H1 (cell line): ENCODE measurements at regions not wholly inside any gene's neighbourhood (a gene's known extent, or its start where the extent isn't known, plus 50 kb on each side); places are given as distances from the start of the nearest gene placed in this dataset.

Source experiments
- CTCF ChIA-PET: fragments of 300-600 bp; sonication (Branson Sonifier 250); formaldehyde crosslinking; loops from one replicate; lab custom pipeline; 2021; ENCODE audit not compliant: partially characterized antibody; lab: Charles Lee
- POLR2A ChIA-PET: fragments of 300-600 bp; sonication (Branson Sonifier 250); formaldehyde crosslinking; loops from one replicate; lab custom pipeline; 2021; ENCODE audit warnings: inconsistent platforms; ENCODE audit not compliant: partially characterized antibody; lab: Charles Lee
- DNase-seq, 2 experiments: peaks; one replicate each; pipeline versions ENCODE4 v3.0.0 to v3.0.0-alpha.2; 2010 to 2022; ENCODE audit warnings: low spot score in 2 of 2, low read depth in 1 of 2, mixed read lengths in 1 of 2
- FAIRE-seq: peaks from 2 replicates; lab custom pipeline; 2011; peaks lifted over from hg19 to GRCh38; lab: Jason Lieb, UNC
- H2AFZ ChIP-seq: 2 replicates; pipeline ENCODE4 v1.8.1; 2012; ENCODE audit warnings: low read length, inconsistent platforms
- H2AK5ac ChIP-seq: 2 replicates; pipeline ENCODE4 v1.6.1; 2013; ENCODE audit warnings: low read depth, low read length
- H2BK120ac ChIP-seq: replicated peaks from 2 replicates; pipeline ENCODE3; 2013; ENCODE audit warnings: low read depth, low read length, inconsistent platforms
- H2BK12ac ChIP-seq: 2 replicates; pipeline ENCODE4 v1.6.1; 2013; ENCODE audit warnings: low read depth, low read length
- H2BK15ac ChIP-seq: 2 replicates; pipeline ENCODE4 v1.6.1; 2013; ENCODE audit warnings: low read length
- H2BK20ac ChIP-seq: 2 replicates; pipeline ENCODE4 v1.6.1; 2013; ENCODE audit warnings: low read length
- H2BK5ac ChIP-seq: 2 replicates; pipeline ENCODE4 v1.6.1; 2013; ENCODE audit warnings: low read depth, low read length
- H3K14ac ChIP-seq: 2 replicates; pipeline ENCODE4 v1.6.1; 2013; ENCODE audit warnings: inconsistent platforms; ENCODE audit not compliant: insufficient read length
- H3K18ac ChIP-seq: 2 replicates; pipeline ENCODE4 v1.6.1; 2013; ENCODE audit warnings: low read length; ENCODE audit errors: extremely low read depth
- H3K23ac ChIP-seq: 2 replicates; pipeline ENCODE4 v1.6.1; 2013; ENCODE audit warnings: inconsistent platforms; ENCODE audit not compliant: insufficient read length
- H3K23me2 ChIP-seq: 2 replicates; pipeline ENCODE4 v1.6.1; 2013; ENCODE audit warnings: low read depth, low read length
- H3K27ac ChIP-seq: 2 replicates; pipeline ENCODE4 v1.6.1; 2011; ENCODE audit warnings: low read depth, low read length, inconsistent platforms
- H3K27me3 ChIP-seq, 4 experiments: replicated peaks in 1 of 4; 1 replicate in 1 of 4; 2 replicates in 3 of 4; pipeline versions ENCODE4 v1.6.1 to v1.8.1; 2011 to 2013; ENCODE audit warnings: low read length in 3 of 4, mild to moderate bottlenecking in 3 of 4, inconsistent platforms in 2 of 4, mixed read lengths in 2 of 4, moderate library complexity in 1 of 4; ENCODE audit not compliant: control insufficient read depth in 3 of 4, insufficient read depth in 3 of 4; ENCODE audit errors: extremely low read depth in 1 of 4
- H3K36me3 ChIP-seq, 4 experiments: 2 replicates each; pipeline versions ENCODE4 v1.6.1 to v1.8.1; 2011 to 2013; ENCODE audit warnings: mild to moderate bottlenecking in 4 of 4, low read length in 3 of 4, moderate library complexity in 2 of 4, control low read depth in 1 of 4, inconsistent platforms in 1 of 4; ENCODE audit not compliant: insufficient read depth in 4 of 4, control insufficient read depth in 2 of 4
- H3K4ac ChIP-seq: replicated peaks from 2 replicates; pipeline ENCODE3; 2013; ENCODE audit warnings: low read length, low read depth, mixed read lengths, inconsistent platforms; ENCODE audit not compliant: insufficient read length
- H3K4me1 ChIP-seq, 4 experiments: replicated peaks in 1 of 4; 1 replicate in 1 of 4; 2 replicates in 3 of 4; pipeline versions ENCODE4 v1.6.1 to v1.8.1; 2011 to 2013; ENCODE audit warnings: low read length in 3 of 4, inconsistent platforms in 2 of 4, mixed read lengths in 1 of 4; ENCODE audit not compliant: insufficient read depth in 4 of 4, control insufficient read depth in 3 of 4
- H3K4me2 ChIP-seq, 2 experiments: 2 replicates each; pipeline versions ENCODE4 v1.6.1 to v1.8.1; 2011 to 2013; ENCODE audit warnings: low read depth in 2 of 2, low read length in 2 of 2, control low read depth in 1 of 2, inconsistent platforms in 1 of 2, mild to moderate bottlenecking in 1 of 2; ENCODE audit not compliant: insufficient read depth in 1 of 2
- H3K4me3 ChIP-seq, 4 experiments: fragments of 200-600, 300-600 bp in 1 of 4; sonication (generic), shearing (Covaris generic), sonication (Bioruptor Twin) in 1 of 4; 2 replicates each; pipeline versions ENCODE4 v1.5.1 to v1.8.1; 2011 to 2016; ENCODE audit warnings: low read length in 4 of 4, low read depth in 3 of 4, control low read depth in 2 of 4, inconsistent platforms in 2 of 4, mild to moderate bottlenecking in 2 of 4, mixed read lengths in 1 of 4, moderate library complexity in 1 of 4; ENCODE audit not compliant: insufficient read depth in 2 of 4; ENCODE audit errors: extremely low read depth in 1 of 4
- H3K56ac ChIP-seq: replicated peaks from 2 replicates; pipeline ENCODE3; 2013; ENCODE audit warnings: low read depth, mild to moderate bottlenecking, mixed read lengths, low read length, inconsistent platforms; ENCODE audit not compliant: insufficient read length
- H3K79me1 ChIP-seq: 2 replicates; pipeline ENCODE4 v1.6.1; 2013; ENCODE audit warnings: low read depth, low read length, control low read depth
- H3K79me2 ChIP-seq, 2 experiments: 2 replicates each; pipeline versions ENCODE4 v1.6.1 to v1.8.1; 2012 to 2013; ENCODE audit warnings: low read length in 2 of 2, mild to moderate bottlenecking in 2 of 2, inconsistent platforms in 1 of 2; ENCODE audit not compliant: insufficient read depth in 2 of 2, control insufficient read depth in 1 of 2
- H3K9ac ChIP-seq, 4 experiments: replicated peaks in 1 of 4; 1 replicate in 1 of 4; 2 replicates in 3 of 4; pipeline versions ENCODE4 v1.6.1 to v1.8.1; 2011 to 2013; ENCODE audit warnings: low read depth in 3 of 4, low read length in 3 of 4, control low read depth in 2 of 4, mild to moderate bottlenecking in 2 of 4, moderate library complexity in 2 of 4, inconsistent platforms in 1 of 4; ENCODE audit errors: extremely low read depth in 1 of 4
- H3K9me3 ChIP-seq, 2 experiments: 2 replicates each; pipeline versions ENCODE4 v1.6.1 to v1.8.1; 2012 to 2013; ENCODE audit warnings: mild to moderate bottlenecking in 2 of 2, moderate library complexity in 2 of 2, control low read depth in 1 of 2, inconsistent platforms in 1 of 2, low read depth in 1 of 2, low read length in 1 of 2, mixed read lengths in 1 of 2; ENCODE audit not compliant: insufficient read depth in 2 of 2
- H4K20me1 ChIP-seq, 2 experiments: replicated peaks in 1 of 2; 2 replicates each; pipeline versions ENCODE3 to v1.8.1; 2011 to 2013; ENCODE audit warnings: inconsistent platforms in 2 of 2, low read length in 2 of 2, mild to moderate bottlenecking in 1 of 2; ENCODE audit not compliant: insufficient read depth in 2 of 2, control insufficient read depth in 1 of 2
- H4K5ac ChIP-seq: 2 replicates; pipeline ENCODE4 v1.6.1; 2013; ENCODE audit warnings: low read length, low read depth, mixed read lengths, inconsistent platforms; ENCODE audit not compliant: insufficient read length
- H4K8ac ChIP-seq: 2 replicates; pipeline ENCODE4 v1.8.0; 2013; ENCODE audit warnings: mild to moderate bottlenecking, moderate library complexity, low read length, inconsistent platforms; ENCODE audit not compliant: insufficient read depth; ENCODE audit errors: extremely low read depth
- H4K91ac ChIP-seq: replicated peaks from 2 replicates; pipeline ENCODE3; 2013; ENCODE audit warnings: low read length, mixed read lengths, inconsistent platforms; ENCODE audit not compliant: insufficient read length
- ASH2L ChIP-seq: fragments of 200-600, 300-600 bp; sonication (generic); IDR thresholded peaks from one replicate; pipeline ENCODE4 v1.7.1; 2017; ENCODE audit warnings: low read length
- BCL11A ChIP-seq, 2 experiments: IDR thresholded peaks; one replicate each; pipeline ENCODE4 v1.6.1; 2011; ENCODE audit warnings: low read depth in 2 of 2, low read length in 2 of 2, mild to moderate bottlenecking in 2 of 2
- BRCA1 ChIP-seq: IDR thresholded peaks from 2 replicates; pipeline ENCODE4 v1.6.1; 2012; ENCODE audit warnings: low read depth, low read length, improper control_type of control experiment
- CEBPB ChIP-seq: IDR thresholded peaks from 2 replicates; pipeline ENCODE4 v1.6.1; 2012; ENCODE audit warnings: low read depth, low read length
- CHD2 ChIP-seq: IDR thresholded peaks from 2 replicates; pipeline ENCODE4 v1.6.1; 2012; ENCODE audit warnings: low read length, improper control_type of control experiment
- HDAC2 ChIP-seq, 2 experiments: fragments of 300-600 bp in 1 of 2; sonication (generic) in 1 of 2; IDR thresholded peaks; 2 replicates each; pipeline ENCODE4 v1.6.1; 2011 to 2012; ENCODE audit warnings: low read depth in 2 of 2, low read length in 2 of 2, mild to moderate bottlenecking in 2 of 2, moderate library complexity in 2 of 2, borderline replicate concordance in 1 of 2, inconsistent platforms in 1 of 2
- JUN ChIP-seq: IDR thresholded peaks from 2 replicates; pipeline ENCODE4 v1.6.1; 2011; ENCODE audit warnings: low read depth, mild to moderate bottlenecking, improper control_type of control experiment, low read length
- RAD21 ChIP-seq, 2 experiments: IDR thresholded peaks in 1 of 2; conservative IDR thresholded peaks in 1 of 2; 2 replicates each; pipeline ENCODE4 v1.6.1; 2011; ENCODE audit warnings: low read depth in 2 of 2, low read length in 2 of 2, improper control_type of control experiment in 1 of 2, inconsistent platforms in 1 of 2, mild to moderate bottlenecking in 1 of 2, moderate library complexity in 1 of 2
- SP4 ChIP-seq: IDR thresholded peaks from 2 replicates; pipeline ENCODE4 v1.6.1; 2012; ENCODE audit warnings: low read length, inconsistent platforms
- SUZ12 ChIP-seq: fragments of 200-600 bp; sonication (generic); IDR thresholded peaks from 2 replicates; pipeline ENCODE4 v1.6.1; 2012; ENCODE audit warnings: mild to moderate bottlenecking, inconsistent platforms, low read length, moderate library complexity, mixed read lengths
- TAF1 ChIP-seq: IDR thresholded peaks from 2 replicates; pipeline ENCODE4 v1.6.1; 2011; ENCODE audit warnings: mild to moderate bottlenecking, low read depth, low read length
- TAF7 ChIP-seq: optimal IDR thresholded peaks from 2 replicates; pipeline ENCODE3; 2011; ENCODE audit warnings: low read depth, mild to moderate bottlenecking, inconsistent platforms, low read length, moderate library complexity, borderline replicate concordance
- TBP ChIP-seq: IDR thresholded peaks from 2 replicates; pipeline ENCODE4 v1.6.1; 2011; ENCODE audit warnings: low read depth, low read length, improper control_type of control experiment
- TCF12 ChIP-seq: IDR thresholded peaks from 2 replicates; pipeline ENCODE4 v1.6.1; 2011; ENCODE audit warnings: low read depth, mild to moderate bottlenecking, low read length

DNA sequence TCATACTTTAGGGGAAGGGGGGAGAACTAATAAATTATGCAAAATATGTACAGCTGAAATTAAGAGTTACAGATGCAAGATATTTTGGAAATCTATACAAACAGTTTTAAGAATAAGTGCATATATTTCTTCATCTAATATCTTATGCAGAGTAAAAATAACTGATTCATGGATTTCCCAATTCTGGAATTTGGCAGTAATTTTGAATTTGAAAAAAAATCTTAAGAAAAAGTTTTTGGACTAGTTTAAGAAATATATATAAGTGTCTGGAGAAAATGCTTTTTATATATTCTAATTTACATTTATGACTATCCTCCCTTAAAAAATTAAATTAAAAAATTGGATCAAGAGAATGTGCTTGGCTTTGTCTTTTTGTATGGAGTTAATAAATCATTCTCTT is 474.3 kb downstream of the BRINP3 start:
- Histone ChIP-seq H3K27me3 (no peaks in the 10 kb centered on the region), H2BK12ac (no peak overlapping the region), H2AK5ac (no peak overlapping the region), H4K91ac (no peak overlapping the region), H4K20me1 (no peaks in the 10 kb centered on the region), H2BK15ac (no peak overlapping the region), H3K4me1 (no peaks in the 10 kb centered on the region), H2BK20ac (no peak overlapping the region), H3K4me3 (no peak overlapping the region), H3K23ac (no peak overlapping the region), H2BK5ac (no peak overlapping the region), H3K9me3 (no peaks in the 10 kb centered on the region), H3K4me2 (no peak overlapping the region), H3K27ac (no peak overlapping the region), H3K36me3 (no peaks in the 10 kb centered on the region), H3K4ac (no peak overlapping the region), H3K79me1 (no peaks in the 10 kb centered on the region), H3K18ac (no peak overlapping the region), H2AFZ (no peak overlapping the region), H3K9ac (no peak overlapping the region), H2BK120ac (no peak overlapping the region), H3K56ac (no peak overlapping the region), H3K79me2 (no peaks in the 10 kb centered on the region), H4K8ac (no peak overlapping the region), H3K14ac (no peak overlapping the region), H3K23me2 (no peaks in the 10 kb centered on the region), H4K5ac (no peak overlapping the region)
- FAIRE-seq (no peak), DNase-seq (no peak)
- CTCF ChIA-PET: no interaction called here
- TF ChIP-seq SP4 (no peak), BRCA1 (no peak), ASH2L (no peak), TAF1 (no peak), CHD2 (no peak), RAD21 (IDR thresholded peaks at IDR 0.05 in 1 of 2, conservative IDR thresholded peaks at IDR 0.05 in 1 of 2; ENCODE audit: low read depth in 2 of 2, low read length in 2 of 2) (no peak), CEBPB (no peak), BCL11A (IDR thresholded peaks at IDR 0.05; ENCODE audit: low read depth in 2 of 2, low read length in 2 of 2) (no peak), TBP (no peak), HDAC2 (IDR thresholded peaks at IDR 0.05; ENCODE audit: borderline replicate concordance in 1 of 2, low read depth in 2 of 2, low read length in 2 of 2) (no peak), JUN (no peak), TCF12 (no peak), TAF7 (no peak), SUZ12 (no peak)
- POLR2A ChIA-PET: no interaction called here
